H9 (cell line): ENCODE measurements at regions not wholly inside any gene's neighbourhood (a gene's known extent, or its start where the extent isn't known, plus 50 kb on each side); places are given as distances from the start of the nearest gene placed in this dataset.
"Not testable (repeated sequence)": the region's sequence is repeated elsewhere in the genome, so short reads cannot be mapped to it uniquely, and the experiment has no call there.

ENCODE experiments used
- DNase-seq: peaks from one replicate; pipeline ENCODE4 v3.0.0-alpha.2; 2017
- H2AFZ ChIP-seq: one replicate; pipeline ENCODE4 v1.6.1; 2013; ENCODE audit warnings: mild to moderate bottlenecking, low read length, control low read depth, moderate library complexity
- H2AK5ac ChIP-seq: 2 replicates; pipeline ENCODE4 v1.6.1; 2013; ENCODE audit warnings: low read length, control low read depth, mixed read lengths; ENCODE audit not compliant: insufficient read length
- H2BK120ac ChIP-seq: one replicate; pipeline ENCODE4 v1.6.1; 2013; ENCODE audit warnings: low read depth, mild to moderate bottlenecking, low read length, control low read depth, inconsistent platforms; ENCODE audit not compliant: poor library complexity, severe bottlenecking
- H2BK12ac ChIP-seq: 2 replicates; pipeline ENCODE4 v1.6.1; 2013; ENCODE audit warnings: low read length, control low read depth, mixed read lengths, low read depth; ENCODE audit not compliant: insufficient read length
- H2BK15ac ChIP-seq: 2 replicates; pipeline ENCODE4 v1.6.1; 2013; ENCODE audit warnings: low read depth, low read length, control low read depth
- H2BK20ac ChIP-seq: one replicate; pipeline ENCODE4 v1.6.1; 2013; ENCODE audit warnings: low read depth, mild to moderate bottlenecking, low read length, control low read depth, inconsistent platforms; ENCODE audit not compliant: poor library complexity, severe bottlenecking
- H2BK5ac ChIP-seq: 2 replicates; pipeline ENCODE4 v1.6.1; 2013; ENCODE audit warnings: low read length, control low read depth, mixed read lengths; ENCODE audit not compliant: insufficient read length
- H3K14ac ChIP-seq: 2 replicates; pipeline ENCODE4 v1.6.1; 2013; ENCODE audit warnings: low read length, control low read depth; ENCODE audit not compliant: insufficient read depth
- H3K18ac ChIP-seq: 2 replicates; pipeline ENCODE4 v1.6.1; 2013; ENCODE audit warnings: low read depth, mild to moderate bottlenecking, mixed read lengths, low read length, control low read depth; ENCODE audit not compliant: insufficient read length
- H3K23ac ChIP-seq: 2 replicates; pipeline ENCODE4 v1.6.1; 2013; ENCODE audit warnings: low read length, control low read depth, mixed read lengths, low read depth; ENCODE audit not compliant: insufficient read length
- H3K23me2 ChIP-seq: 2 replicates; pipeline ENCODE4 v1.6.1; 2013; ENCODE audit warnings: low read depth, mild to moderate bottlenecking, mixed read lengths, low read length, control low read depth; ENCODE audit not compliant: insufficient read length, poor library complexity, severe bottlenecking
- H3K27ac ChIP-seq: 2 replicates; pipeline ENCODE4 v1.5.1; 2013; ENCODE audit warnings: low read length, control low read depth, mixed read lengths, low read depth; ENCODE audit not compliant: insufficient read length
- H3K27me3 ChIP-seq: 2 replicates; pipeline ENCODE4 v1.6.1; 2013; ENCODE audit warnings: low read length, control low read depth, inconsistent platforms; ENCODE audit not compliant: insufficient read depth
- H3K4ac ChIP-seq: 2 replicates; pipeline ENCODE4 v1.6.1; 2013; ENCODE audit warnings: low read depth, mild to moderate bottlenecking, control low read depth, inconsistent platforms, low read length, moderate library complexity
- H3K4me1 ChIP-seq: 2 replicates; pipeline ENCODE4 v1.6.1; 2013; ENCODE audit warnings: low read length, control low read depth, inconsistent platforms; ENCODE audit not compliant: insufficient read depth
- H3K4me2 ChIP-seq: 2 replicates; pipeline ENCODE4 v1.6.1; 2013; ENCODE audit warnings: low read length, control low read depth, mixed read lengths; ENCODE audit not compliant: insufficient read length, insufficient read depth
- H3K56ac ChIP-seq: 2 replicates; pipeline ENCODE4 v1.6.1; 2013; ENCODE audit warnings: low read depth, mild to moderate bottlenecking, mixed read lengths, low read length, control low read depth; ENCODE audit not compliant: insufficient read length
- H3K79me1 ChIP-seq: 2 replicates; pipeline ENCODE4 v1.6.1; 2013; ENCODE audit warnings: low read depth, mild to moderate bottlenecking, moderate library complexity, low read length, control low read depth, inconsistent platforms; ENCODE audit not compliant: insufficient read depth, poor library complexity, severe bottlenecking
- H3K79me2 ChIP-seq: 2 replicates; pipeline ENCODE4 v1.6.1; 2013; ENCODE audit warnings: low read length, control low read depth, inconsistent platforms; ENCODE audit not compliant: insufficient read depth
- H3K9ac ChIP-seq: 2 replicates; pipeline ENCODE4 v1.6.1; 2013; ENCODE audit warnings: low read length, control low read depth, mixed read lengths; ENCODE audit not compliant: insufficient read length; ENCODE audit errors: extremely low read depth
- H3K9me3 ChIP-seq: one replicate; pipeline ENCODE4 v1.6.1; 2013; ENCODE audit warnings: low read depth, low read length, inconsistent platforms; ENCODE audit not compliant: control insufficient read depth
- H3T11ph ChIP-seq: one replicate; pipeline ENCODE4 v1.6.1; 2013; ENCODE audit warnings: mild to moderate bottlenecking, low read length, control low read depth, inconsistent platforms
- H4K20me1 ChIP-seq: one replicate; pipeline ENCODE4 v1.6.1; 2013; ENCODE audit not compliant: control insufficient read depth, insufficient read length, insufficient read depth
- H4K5ac ChIP-seq: 2 replicates; pipeline ENCODE4 v1.6.1; 2013; ENCODE audit warnings: low read depth, mild to moderate bottlenecking, mixed read lengths, low read length, control low read depth; ENCODE audit not compliant: insufficient read length
- H4K8ac ChIP-seq: replicated peaks from 2 replicates; pipeline ENCODE4 v1.6.1; 2013; ENCODE audit warnings: low read length, control low read depth, mixed read lengths, low read depth; ENCODE audit not compliant: insufficient read length
- H4K91ac ChIP-seq: 2 replicates; pipeline ENCODE4 v1.6.1; 2013; ENCODE audit warnings: low read depth, mild to moderate bottlenecking, moderate library complexity, mixed read lengths, low read length, control low read depth; ENCODE audit not compliant: insufficient read length
- H3K27ac Mint-ChIP-seq, 3 experiments: 2 replicates in 2 of 3; 3 replicates in 1 of 3; pipeline ENCODE4 v1.8.0; 2020 to 2021; ENCODE audit warnings: mixed read lengths in 3 of 3, mild to moderate bottlenecking in 1 of 3, moderate library complexity in 1 of 3
- H3K27me3 Mint-ChIP-seq: 2 replicates; pipeline ENCODE4 v1.8.0; 2021; ENCODE audit warnings: low read depth, mild to moderate bottlenecking, moderate library complexity, mixed read lengths
- H3K36me3 Mint-ChIP-seq, 3 experiments: 2 replicates in 2 of 3; 3 replicates in 1 of 3; pipeline ENCODE4 v1.8.0; 2020 to 2021; ENCODE audit warnings: low read depth in 3 of 3, mixed read lengths in 3 of 3; ENCODE audit not compliant: insufficient read depth in 1 of 3
- H3K4me1 Mint-ChIP-seq, 2 experiments: 2 replicates each; pipeline ENCODE4 v1.8.0; 2020; ENCODE audit warnings: mixed read lengths in 2 of 2
- H3K4me3 Mint-ChIP-seq, 2 experiments: 2 replicates in 1 of 2; 3 replicates in 1 of 2; pipeline ENCODE4 v1.8.0; 2020 to 2021; ENCODE audit warnings: mild to moderate bottlenecking in 2 of 2, mixed read lengths in 2 of 2, moderate library complexity in 1 of 2
- H3K9me3 Mint-ChIP-seq, 2 experiments: 2 replicates in 1 of 2; 3 replicates in 1 of 2; pipeline ENCODE4 v1.8.0; 2020; ENCODE audit warnings: mild to moderate bottlenecking in 2 of 2, mixed read lengths in 2 of 2, moderate library complexity in 1 of 2
- WGBS: extraction: QIAGEN DNeasy Blood & Tissue Kit; methylation state at CpG from one replicate; pipeline ENCODE4 v1.1.7; 2013; ENCODE audit warnings: missing lambda C conversion rate, low lambda C conversion rate, mixed read lengths; ENCODE audit not compliant: insufficient read length; ENCODE audit errors: extremely low coverage; 5-methylcytosine and 5-hydroxymethylcytosine counted together

GRCh38 chr10:45056806-45057205 is 56.1 kb downstream of the ZNF22 start:
- H3K27ac Mint-ChIP-seq, H3K23me2 ChIP-seq, H3T11ph ChIP-seq, H4K8ac ChIP-seq, H3K4me1 ChIP-seq, H3K79me2 ChIP-seq, H2BK5ac ChIP-seq, H3K23ac ChIP-seq, H2AK5ac ChIP-seq, H3K4me2 ChIP-seq, H3K27ac ChIP-seq, H3K4me3 Mint-ChIP-seq, H3K4me1 Mint-ChIP-seq, H3K9ac ChIP-seq, H4K20me1 ChIP-seq, H3K36me3 Mint-ChIP-seq, H3K18ac ChIP-seq, H3K9me3 Mint-ChIP-seq, H4K91ac ChIP-seq, H2BK12ac ChIP-seq, H3K27me3 Mint-ChIP-seq, H4K5ac ChIP-seq, H2BK120ac ChIP-seq, H3K9me3 ChIP-seq, H2AFZ ChIP-seq, DNase-seq, H3K14ac ChIP-seq, H3K27me3 ChIP-seq, H2BK20ac ChIP-seq, H3K79me1 ChIP-seq, H3K56ac ChIP-seq, H2BK15ac ChIP-seq, H3K4ac ChIP-seq: not testable (repeated sequence)
- no CpG with 5 or more reads among the region's 1 CpG for WGBS
